Activated CD8-positive, alpha-beta T cell treated with anti-CD3 and anti-CD28 coated beads for 36 hours (primary cell): ENCODE measurements at regions not wholly inside any gene's neighbourhood (a gene's known extent, or its start where the extent isn't known, plus 50 kb on each side); places are given as distances from the start of the nearest gene placed in this dataset.
A peak's percentile ranks its signal among the peaks of the same experiment; 100 is the strongest.

Experiments
- ATAC-seq: fragments of 200-7000 bp; cut with Tn5 transposase; one replicate; pipeline ENCODE4 v1.10.0; 2021; ENCODE audit warnings: mild to moderate bottlenecking, moderate library complexity
- CTCF ChIA-PET: fragments of 350-600 bp; sonication (Branson Sonifier 250); formaldehyde crosslinking; loops from one replicate; lab custom pipeline; 2021; ENCODE audit warnings: antibody characterized with exemption; lab: Charles Lee
- POLR2A ChIA-PET: fragments of 350-600 bp; sonication (Branson Sonifier 250); formaldehyde crosslinking; loops from one replicate; lab custom pipeline; 2021; ENCODE audit warnings: antibody characterized with exemption; lab: Charles Lee
- DNase-seq: peaks from one replicate; pipeline ENCODE4 v3.0.0-alpha.2; 2020
- H3K27ac Mint-ChIP-seq: one replicate; pipeline ENCODE4 v1.8.0; 2021; ENCODE audit warnings: mild to moderate bottlenecking, mixed read lengths
- H3K27me3 Mint-ChIP-seq: one replicate; pipeline ENCODE4 v1.8.0; 2021; ENCODE audit warnings: mixed read lengths
- H3K36me3 Mint-ChIP-seq: one replicate; pipeline ENCODE4 v1.8.0; 2021; ENCODE audit warnings: low read depth, mixed read lengths
- H3K4me1 Mint-ChIP-seq: one replicate; pipeline ENCODE4 v1.8.0; 2021; ENCODE audit warnings: low read depth, mixed read lengths
- H3K4me3 Mint-ChIP-seq: one replicate; pipeline ENCODE4 v1.8.0; 2021; ENCODE audit warnings: mild to moderate bottlenecking, moderate library complexity, mixed read lengths
- H3K9me3 Mint-ChIP-seq: one replicate; pipeline ENCODE4 v1.8.0; 2021; ENCODE audit warnings: mixed read lengths
- intact Hi-C: fragments of 100-400 bp; cut with micrococcal nuclease; formaldehyde crosslinking; loops from one replicate; pipeline ENCODE4 v1.10.0; 2022
- TF ChIP-seq, protein P1 (sequence below): fragments of 200-600 bp; IDR thresholded peaks from one replicate; pipeline ENCODE4 v1.8.0; 2022; ENCODE audit warnings: antibody characterized with exemption, mild to moderate bottlenecking

DNA sequence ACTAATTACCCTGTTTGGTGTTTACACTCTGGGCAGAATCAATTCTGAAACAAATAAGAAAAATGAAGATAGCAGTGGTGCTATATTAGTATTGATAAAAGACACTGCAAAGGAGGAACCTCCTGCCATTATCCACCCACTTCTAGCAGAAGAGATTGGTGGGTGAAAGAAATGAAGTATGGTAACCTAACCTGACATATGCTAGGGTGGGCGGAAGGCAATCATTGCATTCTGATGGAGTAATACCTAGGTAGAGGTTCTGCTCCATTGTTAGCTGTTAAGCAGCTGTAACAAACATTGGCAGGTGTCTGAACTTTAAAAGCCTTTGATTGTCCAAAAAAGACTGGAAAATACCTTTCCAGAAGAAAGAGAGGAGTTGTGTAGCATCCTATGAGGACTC lies 95.9 kb downstream of the OTUD1 start:
- Mint-ChIP-seq H3K4me3 (peak overlapping the region; percentile 37), H3K27me3 (no peaks in the 10 kb centered on the region), H3K4me1 (peaks cover 66% of the 10 kb centered on the region), H3K36me3 (peaks cover 26% of the 10 kb centered on the region), H3K9me3 (peaks cover 17% of the 10 kb centered on the region), H3K27ac (peak overlapping the region; percentile 85)
- DNase-seq (no peak), ATAC-seq (no peak)
- ChIA-PET CTCF (interaction anchor here (2.2 kb wide), 1 partner anchor 18 kb away, joined by 7 read pairs; no protein-coding TSS in a partner anchor), POLR2A (no interaction called here)
- TF ChIP-seq, protein P1, sequence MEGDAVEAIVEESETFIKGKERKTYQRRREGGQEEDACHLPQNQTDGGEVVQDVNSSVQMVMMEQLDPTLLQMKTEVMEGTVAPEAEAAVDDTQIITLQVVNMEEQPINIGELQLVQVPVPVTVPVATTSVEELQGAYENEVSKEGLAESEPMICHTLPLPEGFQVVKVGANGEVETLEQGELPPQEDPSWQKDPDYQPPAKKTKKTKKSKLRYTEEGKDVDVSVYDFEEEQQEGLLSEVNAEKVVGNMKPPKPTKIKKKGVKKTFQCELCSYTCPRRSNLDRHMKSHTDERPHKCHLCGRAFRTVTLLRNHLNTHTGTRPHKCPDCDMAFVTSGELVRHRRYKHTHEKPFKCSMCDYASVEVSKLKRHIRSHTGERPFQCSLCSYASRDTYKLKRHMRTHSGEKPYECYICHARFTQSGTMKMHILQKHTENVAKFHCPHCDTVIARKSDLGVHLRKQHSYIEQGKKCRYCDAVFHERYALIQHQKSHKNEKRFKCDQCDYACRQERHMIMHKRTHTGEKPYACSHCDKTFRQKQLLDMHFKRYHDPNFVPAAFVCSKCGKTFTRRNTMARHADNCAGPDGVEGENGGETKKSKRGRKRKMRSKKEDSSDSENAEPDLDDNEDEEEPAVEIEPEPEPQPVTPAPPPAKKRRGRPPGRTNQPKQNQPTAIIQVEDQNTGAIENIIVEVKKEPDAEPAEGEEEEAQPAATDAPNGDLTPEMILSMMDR, result no peak
- intact Hi-C loops, result loop anchor here (5.0 kb wide), 1 partner anchor 168 kb away; no protein-coding TSS in a partner anchor

DNA sequence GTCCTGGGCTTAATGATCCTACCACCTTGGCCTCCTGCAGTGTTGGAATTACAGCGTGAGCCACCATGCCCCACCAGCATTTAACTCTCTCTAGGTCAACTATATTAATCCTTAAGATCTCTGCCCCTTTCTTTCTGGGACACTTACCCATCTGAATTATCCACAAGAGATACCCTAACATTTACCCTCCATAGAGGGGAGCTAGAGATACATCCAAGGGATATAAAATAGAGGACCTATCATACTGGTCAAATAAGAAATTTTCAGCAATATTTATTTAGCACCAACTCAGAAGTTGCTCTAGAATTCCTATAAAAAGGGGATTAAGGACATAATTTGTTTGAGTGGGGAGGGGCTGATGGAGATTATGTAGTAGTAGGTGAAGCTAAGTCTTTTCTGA lies 96.5 kb downstream of the OTUD1 start:
- Mint-ChIP-seq H3K27ac (peak overlapping the region; percentile 78), H3K9me3 (peaks cover 17% of the 10 kb centered on the region), H3K27me3 (no peaks in the 10 kb centered on the region), H3K4me1 (peaks cover 72% of the 10 kb centered on the region), H3K36me3 (peaks cover 29% of the 10 kb centered on the region), H3K4me3 (peak overlapping the region; percentile 33)
- intact Hi-C loops, result loop anchor here (5.0 kb wide), 1 partner anchor 167 kb away; no protein-coding TSS in a partner anchor
- TF ChIP-seq, protein P1, result no peak
- ATAC-seq (no peak), DNase-seq (no peak)
- CTCF ChIA-PET, result interaction anchor here (0.9 to 2.2 kb wide), 2 partner anchors 19 to 221 kb away, joined by 4 to 7 read pairs; no protein-coding TSS in a partner anchor
- POLR2A ChIA-PET, result no interaction called here

- intact Hi-C loops, result loop anchor here (5.0 kb wide), 1 partner anchor 163 kb away; no protein-coding TSS in a partner anchor
- ATAC-seq, result peak; percentile 38
- Mint-ChIP-seq H3K27ac (peak overlapping the region; percentile 71), H3K9me3 (peaks cover 21% of the 10 kb centered on the region), H3K36me3 (peaks cover 41% of the 10 kb centered on the region), H3K27me3 (no peaks in the 10 kb centered on the region), H3K4me3 (no peak overlapping the region), H3K4me1 (peaks cover 76% of the 10 kb centered on the region)
- POLR2A ChIA-PET, result no interaction called here
- CTCF ChIA-PET, result interaction anchor here (4.2 kb wide), 1 partner anchor 10 kb away, joined by 20 read pairs; no protein-coding TSS in a partner anchor
- peak; percentile 18 for DNase-seq
- TF ChIP-seq, protein P1, result no peak
Measured at GRCh38 chr10:23538968-23539367, 100.1 kb downstream of the OTUD1 start.

DNA sequence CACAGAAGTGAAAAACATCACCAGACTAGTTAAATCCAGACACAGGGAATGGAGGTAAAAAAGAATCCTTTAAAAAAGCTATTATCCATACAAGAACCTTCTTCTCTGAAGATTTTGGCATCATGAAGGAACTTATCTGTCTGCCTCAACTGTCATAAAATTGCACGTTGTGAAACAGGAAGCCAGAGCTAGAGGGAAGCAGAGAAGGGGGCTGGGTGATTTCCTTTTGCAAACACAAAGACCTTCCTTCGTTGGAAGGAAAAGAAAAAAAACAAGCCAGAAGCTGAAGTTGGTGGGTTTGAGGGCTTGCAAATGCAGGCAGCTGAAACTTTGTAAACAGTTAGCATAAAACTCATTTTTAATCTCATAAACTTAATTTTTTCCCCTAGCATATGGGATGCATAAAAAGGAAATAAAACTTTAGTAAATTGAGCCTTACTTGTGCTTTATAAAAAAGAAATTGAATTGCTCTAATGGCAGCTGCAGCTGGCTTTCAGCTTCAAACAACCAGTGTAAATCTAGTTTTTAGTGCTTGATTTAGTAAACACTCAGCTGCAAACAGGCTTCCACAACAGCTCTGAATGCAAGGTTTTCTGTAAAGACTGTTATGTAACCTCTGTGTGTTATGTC lies 101.6 kb downstream of the OTUD1 start:
- Mint-ChIP-seq H3K4me1 (peaks cover 69% of the 10 kb centered on the region), H3K9me3 (peaks cover 21% of the 10 kb centered on the region), H3K27me3 (no peaks in the 10 kb centered on the region), H3K36me3 (peaks cover 41% of the 10 kb centered on the region), H3K27ac (peak overlapping the region; percentile 71), H3K4me3 (no peak overlapping the region)
- TF ChIP-seq, protein P1, result no peak
- no peak for DNase-seq
- CTCF ChIA-PET, result interaction anchor here (0.8 to 4.2 kb wide), 8 partner anchors 9 to 1572 kb away, joined by 3 to 20 read pairs (median 3); no protein-coding TSS in a partner anchor
- POLR2A ChIA-PET, result no interaction called here
- ATAC-seq, result no peak
- intact Hi-C loops, result no loop called here
